ENCODE measurements at regions not wholly inside any gene's neighbourhood (a gene's known extent, or its start where the extent isn't known, plus 50 kb on each side); places are given as distances from the start of the nearest gene placed in this dataset.

GRCh38 chr2:183951630-183952029 is 646.7 kb upstream of the ZNF804A start:
- no peak for TF ChIP-seq CTCF (IDR thresholded peaks at IDR 0.05)
- TF ChIP-seq EP300 (IDR thresholded peaks at IDR 0.05) = no peak
- no peak for TF ChIP-seq POLR2A (IDR thresholded peaks at IDR 0.05)
- TF ChIP-seq POLR2AphosphoS5 (IDR thresholded peaks at IDR 0.05) = no peak

Data from suprapubic skin (tissue), 4 donors.